RWPE2 (cell line): ENCODE measurements at regions not wholly inside any gene's neighbourhood (a gene's known extent, or its start where the extent isn't known, plus 50 kb on each side); places are given as distances from the start of the nearest gene placed in this dataset.

Experiments
- ATAC-seq: fragments of 200-7000 bp; cut with Tn5 transposase; 3 replicates; pipeline ENCODE4 v1.9.1; 2021; ENCODE audit warnings: low read depth
- DNase-seq: peaks from one replicate; pipeline ENCODE4 v3.0.0-alpha.2; 2020; ENCODE audit warnings: low spot score
- H3K27ac ChIP-seq: fragments of 450-650 bp; 2 replicates; pipeline ENCODE4 v1.5.1; 2017; ENCODE audit warnings: mild to moderate bottlenecking; ENCODE audit not compliant: poor library complexity, severe bottlenecking
- H3K27me3 ChIP-seq: fragments of 250-450 bp; sonication (Bioruptor Pico); 2 replicates; pipeline ENCODE4 v1.5.1; 2021; ENCODE audit warnings: mild to moderate bottlenecking, moderate library complexity; ENCODE audit not compliant: insufficient read depth, poor library complexity, severe bottlenecking
- H3K36me3 ChIP-seq: fragments of 250-450 bp; sonication (Bioruptor Pico); 2 replicates; pipeline ENCODE4 v1.5.1; 2020; ENCODE audit warnings: low read depth, mild to moderate bottlenecking, moderate library complexity
- H3K4me1 ChIP-seq: fragments of 250-450 bp; sonication (Bioruptor Pico); 2 replicates; pipeline ENCODE4 v1.5.1; 2021; ENCODE audit warnings: mild to moderate bottlenecking, moderate library complexity; ENCODE audit not compliant: insufficient read depth, poor library complexity, severe bottlenecking
- H3K4me3 ChIP-seq: fragments of 250-450 bp; sonication (Bioruptor Pico); 2 replicates; pipeline ENCODE4 v1.5.1; 2021; ENCODE audit warnings: mild to moderate bottlenecking, moderate library complexity; ENCODE audit not compliant: severe bottlenecking
- H3K9me3 ChIP-seq: fragments of 250-450 bp; sonication (Bioruptor Pico); 2 replicates; pipeline ENCODE4 v1.5.1; 2021; ENCODE audit warnings: mild to moderate bottlenecking, moderate library complexity; ENCODE audit not compliant: severe bottlenecking
- TF ChIP-seq, protein P1 (sequence below): fragments of 450-650 bp; IDR thresholded peaks from one replicate; pipeline ENCODE4 v1.5.1; 2017; ENCODE audit warnings: mild to moderate bottlenecking, moderate library complexity; ENCODE audit not compliant: poor library complexity, severe bottlenecking

DNA sequence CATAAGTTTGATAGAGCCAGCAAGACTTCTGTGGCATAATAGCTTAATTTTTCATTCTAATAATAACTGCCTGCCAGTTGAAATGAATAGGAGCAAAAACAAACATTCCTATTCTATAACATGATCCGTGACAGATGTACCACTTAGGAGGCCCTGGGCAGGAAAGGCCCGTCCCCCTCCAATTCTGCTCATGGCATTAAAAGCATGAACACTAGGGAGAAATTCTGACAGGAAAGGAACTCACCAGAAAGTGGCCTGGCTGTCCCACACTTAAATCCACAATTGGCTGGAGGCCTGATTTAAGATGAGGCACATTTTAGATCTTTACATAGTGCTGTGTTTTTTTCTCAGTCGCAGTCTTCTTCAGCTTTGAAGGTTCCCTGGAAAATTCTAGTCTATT lies 261.9 kb upstream of the ETAA1 start:
- no peaks in the 10 kb centered on the region for H3K27me3 ChIP-seq
- H3K27ac ChIP-seq = no peak overlapping the region
- no peaks in the 10 kb centered on the region for H3K4me1 ChIP-seq
- DNase-seq (no peak), ATAC-seq (no peak)
- H3K36me3 ChIP-seq = no peaks in the 10 kb centered on the region
- TF ChIP-seq, protein P1, sequence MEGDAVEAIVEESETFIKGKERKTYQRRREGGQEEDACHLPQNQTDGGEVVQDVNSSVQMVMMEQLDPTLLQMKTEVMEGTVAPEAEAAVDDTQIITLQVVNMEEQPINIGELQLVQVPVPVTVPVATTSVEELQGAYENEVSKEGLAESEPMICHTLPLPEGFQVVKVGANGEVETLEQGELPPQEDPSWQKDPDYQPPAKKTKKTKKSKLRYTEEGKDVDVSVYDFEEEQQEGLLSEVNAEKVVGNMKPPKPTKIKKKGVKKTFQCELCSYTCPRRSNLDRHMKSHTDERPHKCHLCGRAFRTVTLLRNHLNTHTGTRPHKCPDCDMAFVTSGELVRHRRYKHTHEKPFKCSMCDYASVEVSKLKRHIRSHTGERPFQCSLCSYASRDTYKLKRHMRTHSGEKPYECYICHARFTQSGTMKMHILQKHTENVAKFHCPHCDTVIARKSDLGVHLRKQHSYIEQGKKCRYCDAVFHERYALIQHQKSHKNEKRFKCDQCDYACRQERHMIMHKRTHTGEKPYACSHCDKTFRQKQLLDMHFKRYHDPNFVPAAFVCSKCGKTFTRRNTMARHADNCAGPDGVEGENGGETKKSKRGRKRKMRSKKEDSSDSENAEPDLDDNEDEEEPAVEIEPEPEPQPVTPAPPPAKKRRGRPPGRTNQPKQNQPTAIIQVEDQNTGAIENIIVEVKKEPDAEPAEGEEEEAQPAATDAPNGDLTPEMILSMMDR = no peak
- no peak overlapping the region for H3K4me3 ChIP-seq
- no peaks in the 10 kb centered on the region for H3K9me3 ChIP-seq

DNA sequence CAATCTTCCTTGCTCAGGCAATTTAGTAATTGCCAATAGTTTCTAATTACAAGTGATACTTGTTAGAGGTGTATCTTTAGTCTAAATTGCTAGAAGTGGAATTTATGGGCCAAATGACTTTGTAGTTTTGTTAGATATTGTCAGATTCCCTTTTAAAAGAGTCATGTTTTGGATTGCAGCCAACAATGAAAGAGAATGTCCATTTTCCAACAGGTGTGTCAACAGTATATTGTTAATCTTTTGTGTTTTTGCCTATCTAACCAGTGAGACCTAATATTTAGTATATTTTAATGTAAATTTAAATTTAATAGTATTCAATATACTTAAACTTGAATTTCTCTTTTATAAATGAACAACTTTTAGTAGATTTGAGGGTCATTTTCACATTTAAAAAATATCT lies 259.4 kb upstream of the ETAA1 start:
- no peaks in the 10 kb centered on the region for H3K4me1 ChIP-seq
- no peak overlapping the region for H3K4me3 ChIP-seq
- TF ChIP-seq, protein P1 = no peak
- H3K27ac ChIP-seq = no peak overlapping the region
- H3K36me3 ChIP-seq = no peaks in the 10 kb centered on the region
- DNase-seq = no peak
- ATAC-seq = no peak
- no peaks in the 10 kb centered on the region for H3K27me3 ChIP-seq
- H3K9me3 ChIP-seq = no peaks in the 10 kb centered on the region

DNA sequence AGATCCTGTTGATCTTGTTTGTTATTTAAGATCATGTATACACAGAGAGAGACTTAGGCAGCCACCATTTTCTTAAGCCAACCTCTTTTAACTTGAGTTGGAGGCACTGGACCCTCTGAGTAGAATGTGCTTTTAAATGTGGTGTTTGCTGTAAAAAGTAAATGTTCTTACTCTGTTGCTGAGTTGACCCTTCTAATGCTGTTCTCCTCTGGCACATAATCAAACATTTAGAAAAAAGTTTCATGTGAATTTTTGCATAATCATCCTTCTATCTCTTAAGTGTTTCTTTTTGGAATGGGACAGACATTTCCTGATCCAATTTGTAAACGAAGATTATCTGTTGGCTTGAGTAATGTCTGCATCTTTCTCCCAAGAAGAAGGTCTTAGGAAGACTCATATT lies 255.1 kb upstream of the ETAA1 start:
- Histone ChIP-seq H3K4me1 (no peaks in the 10 kb centered on the region), H3K4me3 (no peak overlapping the region), H3K36me3 (no peaks in the 10 kb centered on the region), H3K27me3 (no peaks in the 10 kb centered on the region), H3K27ac (no peak overlapping the region), H3K9me3 (no peaks in the 10 kb centered on the region)
- TF ChIP-seq, protein P1 = no peak
- no peak for DNase-seq
- ATAC-seq = no peak

DNA sequence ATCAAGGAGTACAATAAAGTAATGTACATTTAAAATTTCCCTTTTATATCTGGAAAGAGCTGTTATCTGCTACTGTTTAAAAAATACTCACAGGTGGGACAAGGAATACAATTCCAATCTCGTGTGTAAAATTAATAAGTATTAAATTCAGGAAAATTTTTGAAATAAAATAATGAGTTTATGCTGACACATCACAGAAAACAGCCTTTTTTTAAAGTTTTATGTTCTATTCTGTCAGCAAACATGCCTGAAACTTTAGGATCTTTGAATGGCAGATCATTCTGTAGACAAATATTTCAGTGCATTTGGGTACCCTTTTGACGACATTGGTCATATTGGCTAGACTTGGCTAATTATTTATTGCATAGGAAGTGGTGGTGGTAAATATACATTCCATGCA lies 254.4 kb upstream of the ETAA1 start:
- Histone ChIP-seq H3K9me3 (no peaks in the 10 kb centered on the region), H3K27ac (no peak overlapping the region), H3K36me3 (no peaks in the 10 kb centered on the region), H3K4me3 (no peak overlapping the region), H3K4me1 (no peaks in the 10 kb centered on the region), H3K27me3 (no peaks in the 10 kb centered on the region)
- DNase-seq = no peak
- ATAC-seq = no peak
- TF ChIP-seq, protein P1 = no peak

DNA sequence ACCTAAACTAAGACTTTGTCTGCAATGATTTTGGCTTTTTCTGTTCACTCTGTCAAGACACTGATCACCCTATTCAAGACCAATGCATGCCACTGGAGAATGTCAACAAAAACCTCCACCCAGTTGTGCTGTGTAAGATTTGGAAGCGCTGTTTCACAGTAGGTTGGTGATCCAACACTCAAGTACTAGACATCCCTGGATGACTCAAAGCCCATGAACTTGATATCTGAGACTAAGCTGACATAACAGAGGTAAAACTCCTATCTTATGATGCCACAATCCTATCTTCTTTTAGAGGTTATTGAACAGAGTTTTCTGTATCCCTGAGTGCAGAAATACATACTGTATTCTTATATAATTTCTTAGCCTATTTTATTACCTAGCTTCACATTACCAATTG lies 251.3 kb upstream of the ETAA1 start:
- no peak overlapping the region for H3K27ac ChIP-seq
- TF ChIP-seq, protein P1 = no peak
- DNase-seq (no peak), ATAC-seq (peak; percentile 27; the same call in 1 of the 3 replicates)
- no peak overlapping the region for H3K4me3 ChIP-seq
- H3K27me3 ChIP-seq = no peaks in the 10 kb centered on the region
- no peaks in the 10 kb centered on the region for H3K4me1 ChIP-seq
- no peaks in the 10 kb centered on the region for H3K9me3 ChIP-seq
- no peaks in the 10 kb centered on the region for H3K36me3 ChIP-seq
